Pancreas (tissue), 10 donors: ENCODE measurements at regions not wholly inside any gene's neighbourhood (a gene's known extent, or its start where the extent isn't known, plus 50 kb on each side); places are given as distances from the start of the nearest gene placed in this dataset.

Experiments used
- ATAC-seq, 4 donors: fragments of 200-7000 bp; cut with Tn5 transposase; one replicate each; pipeline versions ENCODE4 v1.8.0 to v1.9.1; 2020; ENCODE audit warnings: mild to moderate bottlenecking in 4 of 4, moderate library complexity in 4 of 4
- DNase-seq, 6 donors: peaks; one replicate each; pipeline ENCODE4 v3.0.0-alpha.2; 2020
- FAIRE-seq: peaks from 2 replicates; lab custom pipeline; 2012; peaks lifted over from hg19 to GRCh38; lab: Jason Lieb, UNC
- H3K27ac ChIP-seq, 4 donors: fragments of 200-600 bp; sonication (generic); 1 replicate in 3 of 4; 2 replicates in 1 of 4; pipeline versions ENCODE4 v1.5.0 to v1.8.0; 2020
- H3K27me3 ChIP-seq, 4 donors: fragments of 200-600 bp; one replicate each; pipeline ENCODE4 v1.8.0; 2021
- H3K36me3 ChIP-seq, 3 donors: fragments of 200-600 bp; sonication (generic) in 1 of 3; one replicate each; pipeline versions ENCODE4 v1.5.0 to v1.8.0; 2020 to 2021
- H3K4me1 ChIP-seq, 3 donors: fragments of 200-600 bp; one replicate each; pipeline ENCODE4 v1.8.0; 2021
- H3K4me3 ChIP-seq, 4 donors: fragments of 200-600 bp; sonication (generic) in 2 of 4; one replicate each; pipeline versions ENCODE4 v1.5.0 to v1.8.0; 2020 to 2021
- H3K9me3 ChIP-seq, 4 donors: fragments of 200-600 bp; one replicate each; pipeline ENCODE4 v1.8.0; 2021
- WGBS, 2 donors: extraction: QIAGEN DNeasy Blood & Tissue Kit; methylation state at CpG; one replicate each; pipeline ENCODE4 v1.1.7; 2013; 5-methylcytosine and 5-hydroxymethylcytosine counted together
- intact Hi-C, 3 donors: fragments of 100-400 bp; cut with DNase I; formaldehyde crosslinking; loops; one replicate each; pipeline versions ENCODE4 v1.11.1 to v1.14.2; 2022
- TF ChIP-seq, protein P1 (sequence below), 4 donors: fragments of 200-600 bp; sonication (generic) in 3 of 4; IDR thresholded peaks; one replicate each; pipeline versions ENCODE4 v1.5.0 to v1.8.0; 2021; ENCODE audit warnings: antibody characterized with exemption in 4 of 4
- donor health status: healthy with polysubstance abuse.
- donor health status: DM: no; HTN: no; CAD: no; lungs with moderate emphysema.
- donor health status: DM: no; HTN: no; CAD: no.
- donor health status: control.
- donor health status: control.
- donor health status: Bipolar disorder and iron deficiency.
- donor health status: DM: yes; HTN: yes; CAD: no.
- donor health status: DM: no; HTN: no; CAD: no.
- donor health status: DM: no; HTN: no; CAD: no.
- donor health status: DM: yes; HTN: yes; CAD: no.

DNA sequence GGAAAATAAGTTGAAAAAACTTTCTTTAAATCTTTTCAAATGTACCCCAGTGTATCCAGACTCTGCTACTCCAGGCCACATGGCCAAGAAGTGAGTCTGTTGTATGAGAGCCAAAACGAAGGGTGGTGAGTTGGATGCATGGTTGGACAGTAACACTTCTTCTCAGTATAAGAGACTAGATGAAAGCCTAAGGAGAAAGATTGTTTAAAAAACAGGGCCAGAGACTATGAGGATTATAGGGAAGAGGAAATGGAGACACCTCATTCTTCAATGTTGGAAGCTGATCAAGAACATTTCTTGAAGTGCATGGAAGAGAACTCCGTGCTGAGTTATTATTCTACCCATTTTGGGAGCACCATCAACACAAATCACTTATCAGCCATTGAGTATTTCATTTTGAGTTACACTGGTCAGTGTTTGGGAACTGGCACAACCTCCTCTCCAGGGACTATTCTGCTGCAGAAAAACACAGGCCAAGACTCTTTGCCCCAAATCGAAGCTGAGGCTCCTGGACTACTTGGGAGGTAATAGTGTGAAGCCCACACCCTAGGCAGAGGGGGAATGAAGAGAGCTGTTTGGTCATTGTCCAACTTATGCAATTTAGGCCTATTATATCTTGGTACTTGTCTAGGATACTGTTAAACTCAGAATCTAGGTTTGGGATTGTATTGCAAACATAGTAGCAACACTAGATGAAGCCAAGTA lies 123.0 kb upstream of the SEC61G start:
- H3K27me3 ChIP-seq = no peaks in the 10 kb centered on the region
- H3K27ac ChIP-seq = no peak overlapping the region
- H3K4me3 ChIP-seq = no peak overlapping the region
- intact Hi-C loops = no loop called here
- peaks cover 8 to 14% (median 9%) of the 10 kb centered on the region in 3 donors for H3K4me1 ChIP-seq
- TF ChIP-seq, protein P1, sequence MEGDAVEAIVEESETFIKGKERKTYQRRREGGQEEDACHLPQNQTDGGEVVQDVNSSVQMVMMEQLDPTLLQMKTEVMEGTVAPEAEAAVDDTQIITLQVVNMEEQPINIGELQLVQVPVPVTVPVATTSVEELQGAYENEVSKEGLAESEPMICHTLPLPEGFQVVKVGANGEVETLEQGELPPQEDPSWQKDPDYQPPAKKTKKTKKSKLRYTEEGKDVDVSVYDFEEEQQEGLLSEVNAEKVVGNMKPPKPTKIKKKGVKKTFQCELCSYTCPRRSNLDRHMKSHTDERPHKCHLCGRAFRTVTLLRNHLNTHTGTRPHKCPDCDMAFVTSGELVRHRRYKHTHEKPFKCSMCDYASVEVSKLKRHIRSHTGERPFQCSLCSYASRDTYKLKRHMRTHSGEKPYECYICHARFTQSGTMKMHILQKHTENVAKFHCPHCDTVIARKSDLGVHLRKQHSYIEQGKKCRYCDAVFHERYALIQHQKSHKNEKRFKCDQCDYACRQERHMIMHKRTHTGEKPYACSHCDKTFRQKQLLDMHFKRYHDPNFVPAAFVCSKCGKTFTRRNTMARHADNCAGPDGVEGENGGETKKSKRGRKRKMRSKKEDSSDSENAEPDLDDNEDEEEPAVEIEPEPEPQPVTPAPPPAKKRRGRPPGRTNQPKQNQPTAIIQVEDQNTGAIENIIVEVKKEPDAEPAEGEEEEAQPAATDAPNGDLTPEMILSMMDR (IDR thresholded peaks at IDR 0.05) = no peak
- no peak for ATAC-seq
- FAIRE-seq = no peak
- WGBS, 2 donors = 76 to 83% methylated on average over 3 of the region's 3 CpGs
- no peaks in the 10 kb centered on the region for H3K9me3 ChIP-seq
- no peak for DNase-seq
- no peaks in the 10 kb centered on the region for H3K36me3 ChIP-seq

DNA sequence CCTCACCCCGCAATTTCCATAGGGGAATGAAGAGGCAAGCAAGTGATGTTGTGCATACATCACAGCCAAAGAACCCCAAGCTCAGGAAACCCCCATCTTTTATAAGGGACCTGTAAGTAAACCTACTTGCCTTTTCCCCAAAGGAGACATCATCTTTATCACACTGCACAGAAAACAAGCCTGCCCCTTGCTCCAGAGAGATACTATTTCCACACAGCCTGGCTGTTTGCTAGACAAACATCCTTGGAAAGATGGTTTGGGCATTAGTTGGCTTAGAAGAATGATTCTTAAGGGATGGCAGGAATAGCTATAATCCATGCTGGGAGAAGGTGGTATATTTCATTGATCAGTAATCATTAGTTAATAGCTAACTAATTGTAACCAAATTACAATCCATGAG lies 123.7 kb upstream of the SEC61G start:
- FAIRE-seq = no peak
- no peaks in the 10 kb centered on the region for H3K27me3 ChIP-seq
- H3K36me3 ChIP-seq = no peaks in the 10 kb centered on the region
- H3K27ac ChIP-seq = no peak overlapping the region
- intact Hi-C loops = no loop called here
- H3K4me1 ChIP-seq = peaks cover 8 to 14% (median 9%) of the 10 kb centered on the region in 3 donors
- TF ChIP-seq, protein P1 (IDR thresholded peaks at IDR 0.05) = no peak
- DNase-seq = no peak
- 90 to 100% methylated on average over 1 of the region's 1 CpG for WGBS, 2 donors
- no peak for ATAC-seq
- H3K9me3 ChIP-seq = no peaks in the 10 kb centered on the region
- H3K4me3 ChIP-seq = no peak overlapping the region

DNA sequence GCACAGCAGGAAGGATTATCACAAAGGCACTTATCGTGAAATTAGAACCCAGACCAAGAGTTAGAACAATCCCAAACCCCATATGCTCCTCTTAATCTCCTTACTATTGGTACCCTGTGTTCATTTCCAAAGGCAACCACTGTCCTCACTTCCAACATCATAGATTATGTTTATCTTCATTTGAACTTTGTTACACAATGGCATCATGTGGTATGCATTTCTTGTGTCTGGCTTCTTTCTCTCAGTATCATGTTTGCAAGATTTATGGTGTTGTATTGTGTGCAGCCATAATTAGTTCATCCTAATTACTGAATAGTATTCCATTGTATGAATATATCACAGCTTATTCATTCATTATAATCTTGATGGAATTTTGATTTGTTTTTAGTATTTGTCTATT lies 124.6 kb upstream of the SEC61G start:
- ATAC-seq (no peak), FAIRE-seq (no peak)
- intact Hi-C loops = no loop called here

DNA sequence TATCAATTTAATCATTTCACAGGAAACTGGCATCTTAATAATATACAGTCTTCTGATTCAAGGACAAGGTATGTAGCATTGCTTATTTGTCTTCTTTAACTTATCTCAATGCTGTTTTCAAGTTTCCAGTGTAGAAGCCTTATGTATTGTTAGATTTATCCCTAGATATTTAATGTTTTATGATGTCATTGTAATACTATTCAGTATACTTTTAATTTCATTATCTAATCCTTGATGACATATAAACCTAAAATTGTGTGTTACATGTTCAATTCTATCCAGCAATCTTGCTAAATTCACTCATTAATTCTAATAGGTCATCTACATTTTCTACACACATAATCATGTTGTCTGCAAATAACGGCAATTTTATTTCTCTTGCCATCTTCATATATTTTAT lies 126.3 kb upstream of the SEC61G start:
- Histone ChIP-seq H3K4me1 (peaks cover 8 to 14% (median 9%) of the 10 kb centered on the region in 3 donors), H3K27me3 (no peaks in the 10 kb centered on the region), H3K36me3 (no peaks in the 10 kb centered on the region), H3K27ac (no peak overlapping the region), H3K4me3 (no peak overlapping the region), H3K9me3 (no peaks in the 10 kb centered on the region)
- ATAC-seq (no peak), DNase-seq (no peak), FAIRE-seq (no peak)
- intact Hi-C loops = no loop called here
- TF ChIP-seq, protein P1 (IDR thresholded peaks at IDR 0.05) = no peak
- WGBS, 2 donors = 92 to 96% methylated on average over 1 of the region's 1 CpG

More for the DNA sequence above, 124.6 kb upstream of the SEC61G start:
- no peak for DNase-seq
- no peaks in the 10 kb centered on the region for H3K27me3 ChIP-seq
- no peaks in the 10 kb centered on the region for H3K36me3 ChIP-seq
- no peaks in the 10 kb centered on the region for H3K9me3 ChIP-seq
- H3K4me3 ChIP-seq = no peak overlapping the region
- no peak overlapping the region for H3K27ac ChIP-seq
- WGBS, 2 donors = 85 to 97% methylated on average over 1 of the region's 1 CpG
- H3K4me1 ChIP-seq = peaks cover 8 to 14% (median 9%) of the 10 kb centered on the region in 3 donors
- TF ChIP-seq, protein P1 (IDR thresholded peaks at IDR 0.05) = no peak

DNA sequence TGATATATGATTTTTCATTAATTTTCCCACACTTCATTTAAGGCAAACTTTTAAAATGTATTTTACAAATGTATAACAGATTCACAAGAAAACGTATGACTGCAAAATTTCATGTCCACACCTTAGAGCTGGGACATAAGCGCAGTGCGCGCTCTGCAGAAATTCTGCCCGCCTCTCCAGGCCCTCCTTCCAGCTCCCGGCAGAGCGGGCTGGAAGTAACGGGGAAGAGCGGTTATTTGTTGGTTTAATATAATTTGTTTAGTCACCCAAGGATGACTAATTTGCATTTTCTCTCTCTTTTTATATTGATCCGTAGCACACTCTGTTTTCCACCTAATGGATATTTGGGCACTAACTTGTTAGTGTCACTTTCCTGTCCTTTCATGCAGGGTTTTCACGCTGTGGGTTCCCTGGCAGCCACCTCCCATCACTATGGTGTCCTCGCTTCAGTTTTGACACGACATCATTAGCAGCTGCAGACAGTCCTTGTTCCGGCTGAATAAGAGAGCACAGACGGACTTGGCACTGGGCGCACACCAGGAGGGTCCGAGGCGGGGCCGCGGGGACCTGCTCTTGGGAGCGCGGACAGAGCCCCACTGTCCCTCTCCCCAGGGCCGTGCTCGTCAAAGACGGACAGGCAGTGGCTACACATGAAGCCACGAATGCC lies 129.2 kb upstream of the SEC61G start:
- intact Hi-C loops = no loop called here
- DNase-seq (peak in 2 of 6 donors; percentile 45 to 58), FAIRE-seq (no peak), ATAC-seq (peak in 2 of 4 donors; percentile 21 to 38)
- Histone ChIP-seq H3K36me3 (no peaks in the 10 kb centered on the region), H3K4me3 (peak overlapping the region in 2 of 4 donors; percentile 15 to 20), H3K27me3 (no peaks in the 10 kb centered on the region), H3K4me1 (no peaks in the 10 kb centered on the region), H3K27ac (no peak overlapping the region), H3K9me3 (no peaks in the 10 kb centered on the region)
- WGBS, 2 donors = 45% methylated on average over 26 of the region's 26 CpGs
- TF ChIP-seq, protein P1 (IDR thresholded peaks at IDR 0.05) = no peak
